Skeletal muscle tissue (tissue), 3 donors: ENCODE measurements at regions not wholly inside any gene's neighbourhood (a gene's known extent, or its start where the extent isn't known, plus 50 kb on each side); places are given as distances from the start of the nearest gene placed in this dataset.

Experiments
- H3K27ac ChIP-seq: one replicate; pipeline ENCODE4 v1.7.0; 2013; ENCODE audit warnings: mild to moderate bottlenecking, low read depth, low read length, inconsistent platforms
- H3K27me3 ChIP-seq, 3 donors: one replicate each; pipeline ENCODE4 v1.7.0; 2013; ENCODE audit warnings: low read length in 3 of 3; ENCODE audit not compliant: control insufficient read depth in 3 of 3, insufficient read depth in 3 of 3
- H3K36me3 ChIP-seq, 3 donors: one replicate each; pipeline ENCODE4 v1.7.0; 2013; ENCODE audit warnings: low read length in 3 of 3; ENCODE audit not compliant: control insufficient read depth in 3 of 3, insufficient read depth in 3 of 3
- H3K4me1 ChIP-seq, 3 donors: one replicate each; pipeline ENCODE4 v1.7.0; 2013; ENCODE audit warnings: low read length in 3 of 3, mild to moderate bottlenecking in 3 of 3; ENCODE audit not compliant: control insufficient read depth in 3 of 3, insufficient read depth in 3 of 3
- H3K4me3 ChIP-seq, 3 donors: one replicate each; pipeline ENCODE4 v1.7.0; 2013; ENCODE audit warnings: low read length in 3 of 3
- H3K9ac ChIP-seq, 3 donors: one replicate each; pipeline ENCODE4 v1.7.0; 2013; ENCODE audit warnings: low read length in 3 of 3, mild to moderate bottlenecking in 3 of 3, moderate library complexity in 2 of 3, low read depth in 1 of 3
- H3K9me3 ChIP-seq, 3 donors: one replicate each; pipeline ENCODE4 v1.7.0; 2013; ENCODE audit warnings: low read length in 3 of 3; ENCODE audit not compliant: control insufficient read depth in 3 of 3
- donor health status: Osteomylitis.

- Histone ChIP-seq H3K9me3 (no peaks in the 10 kb centered on the region), H3K36me3 (no peaks in the 10 kb centered on the region), H3K27me3 (peaks cover 0 to 3% (median 0%) of the 10 kb centered on the region in 3 donors), H3K4me3 (no peak overlapping the region), H3K27ac (no peak overlapping the region), H3K9ac (no peak overlapping the region), H3K4me1 (no peaks in the 10 kb centered on the region)
Observed at GRCh38 chr15:38614621-38615020, 50.0 kb upstream of the RASGRP1 start.

- H3K27ac ChIP-seq: no peak overlapping the region
- H3K4me1 ChIP-seq: no peaks in the 10 kb centered on the region
- no peak overlapping the region for H3K9ac ChIP-seq
- no peaks in the 10 kb centered on the region for H3K36me3 ChIP-seq
- no peak overlapping the region for H3K4me3 ChIP-seq
- H3K9me3 ChIP-seq: no peaks in the 10 kb centered on the region
- peaks cover 0 to 7% (median 0%) of the 10 kb centered on the region in 3 donors for H3K27me3 ChIP-seq
Observed at GRCh38 chr15:38617831-38618230, 53.2 kb upstream of the RASGRP1 start.

GRCh38 chr15:38618242-38618955 lies 53.8 kb upstream of the RASGRP1 start:
- no peak overlapping the region for H3K9ac ChIP-seq
- no peaks in the 10 kb centered on the region for H3K4me1 ChIP-seq
- no peak overlapping the region for H3K27ac ChIP-seq

GRCh38 chr15:38620098-38620497 lies 55.5 kb upstream of the RASGRP1 start:
- no peaks in the 10 kb centered on the region for H3K4me1 ChIP-seq
- no peak overlapping the region for H3K27ac ChIP-seq
- no peaks in the 10 kb centered on the region for H3K36me3 ChIP-seq
- no peak overlapping the region for H3K4me3 ChIP-seq
- H3K9me3 ChIP-seq: no peaks in the 10 kb centered on the region
- H3K27me3 ChIP-seq: peaks cover 0 to 7% (median 0%) of the 10 kb centered on the region in 3 donors
- no peak overlapping the region for H3K9ac ChIP-seq

More at GRCh38 chr15:38618242-38618955, 53.8 kb upstream of the RASGRP1 start:
- Histone ChIP-seq H3K4me3 (no peak overlapping the region), H3K36me3 (no peaks in the 10 kb centered on the region), H3K9me3 (no peaks in the 10 kb centered on the region), H3K27me3 (peaks cover 0 to 7% (median 0%) of the 10 kb centered on the region in 3 donors)

GRCh38 chr15:38620851-38621594 lies 56.4 kb upstream of the RASGRP1 start:
- Histone ChIP-seq H3K27me3 (peaks cover 0 to 3% (median 0%) of the 10 kb centered on the region in 3 donors), H3K27ac (no peak overlapping the region), H3K36me3 (no peaks in the 10 kb centered on the region), H3K4me3 (no peak overlapping the region), H3K9ac (no peak overlapping the region), H3K9me3 (no peaks in the 10 kb centered on the region), H3K4me1 (no peaks in the 10 kb centered on the region)

- Histone ChIP-seq H3K9ac (no peak overlapping the region), H3K4me3 (no peak overlapping the region), H3K9me3 (no peaks in the 10 kb centered on the region), H3K4me1 (no peaks in the 10 kb centered on the region), H3K27me3 (peaks cover 0 to 5% (median 0%) of the 10 kb centered on the region in 3 donors), H3K36me3 (no peaks in the 10 kb centered on the region), H3K27ac (no peak overlapping the region)
Observed at GRCh38 chr15:38622304-38622703, 57.7 kb upstream of the RASGRP1 start.

GRCh38 chr15:38622908-38623307 lies 58.3 kb upstream of the RASGRP1 start:
- Histone ChIP-seq H3K4me3 (no peak overlapping the region), H3K9me3 (no peaks in the 10 kb centered on the region), H3K4me1 (no peaks in the 10 kb centered on the region), H3K9ac (no peak overlapping the region), H3K27ac (no peak overlapping the region), H3K36me3 (no peaks in the 10 kb centered on the region), H3K27me3 (peaks cover 0 to 5% (median 0%) of the 10 kb centered on the region in 3 donors)

- no peaks in the 10 kb centered on the region for H3K9me3 ChIP-seq
- H3K36me3 ChIP-seq: no peaks in the 10 kb centered on the region
- peaks cover 0 to 7% (median 0%) of the 10 kb centered on the region in 3 donors for H3K27me3 ChIP-seq
- H3K27ac ChIP-seq: no peak overlapping the region
- no peaks in the 10 kb centered on the region for H3K4me1 ChIP-seq
- H3K9ac ChIP-seq: no peak overlapping the region
- no peak overlapping the region for H3K4me3 ChIP-seq
Observed at GRCh38 chr15:38623744-38624143, 59.1 kb upstream of the RASGRP1 start.

GRCh38 chr15:38624244-38625205 lies 59.9 kb upstream of the RASGRP1 start:
- H3K9me3 ChIP-seq: no peaks in the 10 kb centered on the region
- H3K27ac ChIP-seq: no peak overlapping the region
- no peak overlapping the region for H3K4me3 ChIP-seq
- no peaks in the 10 kb centered on the region for H3K36me3 ChIP-seq
- no peak overlapping the region for H3K9ac ChIP-seq
- H3K4me1 ChIP-seq: no peaks in the 10 kb centered on the region
- peaks cover 0 to 7% (median 0%) of the 10 kb centered on the region in 3 donors for H3K27me3 ChIP-seq
